Uterus (tissue), 3 donors: ENCODE measurements at regions not wholly inside any gene's neighbourhood (a gene's known extent, or its start where the extent isn't known, plus 50 kb on each side); places are given as distances from the start of the nearest gene placed in this dataset.

ENCODE experiments used
- DNase-seq, 2 donors: peaks; one replicate each; pipeline ENCODE4 v3.0.0-alpha.2; 2019 to 2020
- H3K27ac ChIP-seq, 2 donors: fragments of 200-600 bp; sonication (generic); 1 replicate in 1 of 2; 2 replicates in 1 of 2; pipeline ENCODE4 v1.5.1; 2016 to 2018
- H3K27me3 ChIP-seq, 2 donors: fragments of 200-600 bp; sonication (generic); one replicate each; pipeline ENCODE4 v1.5.1; 2018 to 2019; ENCODE audit warnings: control low read depth in 1 of 2
- H3K36me3 ChIP-seq, 2 donors: fragments of 200-600 bp; sonication (generic); one replicate each; pipeline ENCODE4 v1.5.1; 2019; ENCODE audit warnings: control low read depth in 1 of 2
- H3K4me1 ChIP-seq, 2 donors: fragments of 200-600 bp; sonication (generic); one replicate each; pipeline ENCODE4 v1.5.1; 2018 to 2019; ENCODE audit warnings: control low read depth in 1 of 2
- H3K4me3 ChIP-seq, 2 donors: fragments of 200-600 bp; sonication (generic); 1 replicate in 1 of 2; 2 replicates in 1 of 2; pipeline ENCODE4 v1.5.1; 2018 to 2019; ENCODE audit warnings: mild to moderate bottlenecking in 1 of 2
- H3K9me3 ChIP-seq, 2 donors: fragments of 200-600 bp; sonication (generic); one replicate each; pipeline ENCODE4 v1.5.1; 2019; ENCODE audit warnings: control low read depth in 1 of 2
- POLR2A ChIP-seq, 2 donors: fragments of 450-650 bp; IDR thresholded peaks; one replicate each; pipeline ENCODE4 v1.6.1; 2016; ENCODE audit warnings: antibody characterized with exemption in 2 of 2, mild to moderate bottlenecking in 1 of 2, moderate library complexity in 1 of 2
- intact Hi-C: fragments of 100-400 bp; cut with DNase I; formaldehyde crosslinking; loops from one replicate; pipeline ENCODE4 v1.15.1; 2023; ENCODE audit warnings: low total_unique reads
- TF ChIP-seq, protein P1 (sequence below), 4 experiments: fragments of 200-600 bp in 2 of 4; fragments of 450-650 bp in 2 of 4; sonication (generic) in 2 of 4; IDR thresholded peaks; one replicate each; pipeline ENCODE4 v1.5.1; 2016 to 2019; ENCODE audit warnings: antibody characterized with exemption in 4 of 4, mild to moderate bottlenecking in 2 of 4, moderate library complexity in 1 of 4
- donor health status: DM: yes; HTN: yes; CAD: no.

DNA sequence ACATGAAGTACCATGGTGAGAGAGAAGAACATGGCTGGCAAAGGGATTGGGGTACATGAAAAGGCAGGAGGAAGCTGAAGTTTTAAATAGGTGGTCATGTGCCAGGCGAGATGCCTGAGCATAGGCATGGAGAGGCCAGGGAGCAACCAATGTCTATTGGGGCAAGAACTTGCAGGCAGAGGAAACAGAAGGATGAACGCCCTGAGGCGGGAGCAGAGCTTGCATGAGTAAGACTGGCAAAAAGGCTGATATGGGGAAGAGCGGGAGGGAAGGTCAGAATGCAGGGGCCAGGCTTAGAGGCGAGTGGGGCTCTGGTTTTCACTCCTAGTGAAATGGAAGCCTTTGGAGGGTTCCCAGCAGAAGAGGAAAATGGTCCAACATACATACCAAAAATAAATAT is 52.5 kb upstream of the VSTM5 start:
- no peak overlapping the region for H3K4me3 ChIP-seq
- no peaks in the 10 kb centered on the region for H3K4me1 ChIP-seq
- no peak for DNase-seq
- H3K9me3 ChIP-seq, result no peaks in the 10 kb centered on the region
- intact Hi-C loops, result no loop called here
- no peak for TF ChIP-seq POLR2A (IDR thresholded peaks at IDR 0.05)
- TF ChIP-seq, protein P1, sequence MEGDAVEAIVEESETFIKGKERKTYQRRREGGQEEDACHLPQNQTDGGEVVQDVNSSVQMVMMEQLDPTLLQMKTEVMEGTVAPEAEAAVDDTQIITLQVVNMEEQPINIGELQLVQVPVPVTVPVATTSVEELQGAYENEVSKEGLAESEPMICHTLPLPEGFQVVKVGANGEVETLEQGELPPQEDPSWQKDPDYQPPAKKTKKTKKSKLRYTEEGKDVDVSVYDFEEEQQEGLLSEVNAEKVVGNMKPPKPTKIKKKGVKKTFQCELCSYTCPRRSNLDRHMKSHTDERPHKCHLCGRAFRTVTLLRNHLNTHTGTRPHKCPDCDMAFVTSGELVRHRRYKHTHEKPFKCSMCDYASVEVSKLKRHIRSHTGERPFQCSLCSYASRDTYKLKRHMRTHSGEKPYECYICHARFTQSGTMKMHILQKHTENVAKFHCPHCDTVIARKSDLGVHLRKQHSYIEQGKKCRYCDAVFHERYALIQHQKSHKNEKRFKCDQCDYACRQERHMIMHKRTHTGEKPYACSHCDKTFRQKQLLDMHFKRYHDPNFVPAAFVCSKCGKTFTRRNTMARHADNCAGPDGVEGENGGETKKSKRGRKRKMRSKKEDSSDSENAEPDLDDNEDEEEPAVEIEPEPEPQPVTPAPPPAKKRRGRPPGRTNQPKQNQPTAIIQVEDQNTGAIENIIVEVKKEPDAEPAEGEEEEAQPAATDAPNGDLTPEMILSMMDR (IDR thresholded peaks at IDR 0.05), result no peak
- H3K36me3 ChIP-seq, result no peaks in the 10 kb centered on the region
- H3K27me3 ChIP-seq, result no peaks in the 10 kb centered on the region
- H3K27ac ChIP-seq, result no peak overlapping the region

DNA sequence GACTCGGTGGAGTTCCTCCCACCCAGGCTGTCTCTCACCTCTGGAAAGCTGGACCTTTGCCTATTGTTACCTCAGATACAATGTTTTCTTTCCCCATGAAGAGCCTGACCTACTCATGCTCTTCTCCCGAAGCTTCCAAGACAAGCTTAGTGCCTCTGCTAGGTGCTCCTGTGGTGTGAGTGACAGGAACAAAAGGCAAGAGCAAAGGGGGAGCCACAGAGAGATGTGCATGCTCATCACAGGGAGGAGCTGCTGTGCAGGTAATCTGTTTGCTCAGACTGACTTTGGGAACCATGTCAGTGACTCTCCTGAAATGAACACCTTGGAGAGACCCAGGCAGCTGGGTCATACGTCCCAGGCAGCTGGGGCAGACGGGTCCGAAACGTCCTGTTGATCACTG is 53.6 kb upstream of the VSTM5 start:
- no peak for TF ChIP-seq POLR2A (IDR thresholded peaks at IDR 0.05)
- TF ChIP-seq, protein P1 (IDR thresholded peaks at IDR 0.05), result no peak
- Histone ChIP-seq H3K27ac (no peak overlapping the region), H3K36me3 (no peaks in the 10 kb centered on the region), H3K9me3 (no peaks in the 10 kb centered on the region), H3K4me1 (no peaks in the 10 kb centered on the region), H3K27me3 (no peaks in the 10 kb centered on the region), H3K4me3 (no peak overlapping the region)
- DNase-seq, result no peak
- intact Hi-C loops, result no loop called here

DNA sequence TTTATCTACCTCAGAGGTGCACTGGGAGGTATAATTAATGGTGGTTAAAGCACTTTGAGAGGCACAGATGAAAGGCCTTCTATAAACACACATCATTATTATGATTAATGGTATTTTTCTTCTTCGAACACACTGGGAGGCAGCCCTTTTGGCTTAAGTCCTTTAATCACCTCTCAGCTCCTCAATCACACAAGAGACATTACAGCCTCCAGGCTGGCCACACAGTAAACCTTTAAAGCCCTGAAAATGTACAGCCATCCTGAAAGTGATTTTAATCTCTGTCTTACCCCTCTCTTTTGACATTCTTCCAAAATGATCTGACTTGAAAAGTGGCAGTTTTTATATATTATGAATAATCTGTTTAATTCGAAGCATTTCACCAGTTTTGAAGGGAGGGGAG is 54.3 kb upstream of the VSTM5 start:
- intact Hi-C loops, result no loop called here
- H3K9me3 ChIP-seq, result no peaks in the 10 kb centered on the region
- H3K27ac ChIP-seq, result no peak overlapping the region
- no peak for TF ChIP-seq POLR2A (IDR thresholded peaks at IDR 0.05)
- TF ChIP-seq, protein P1 (IDR thresholded peaks at IDR 0.05), result no peak
- H3K27me3 ChIP-seq, result no peaks in the 10 kb centered on the region
- no peaks in the 10 kb centered on the region for H3K36me3 ChIP-seq
- no peak for DNase-seq
- no peak overlapping the region for H3K4me3 ChIP-seq
- H3K4me1 ChIP-seq, result no peaks in the 10 kb centered on the region

DNA sequence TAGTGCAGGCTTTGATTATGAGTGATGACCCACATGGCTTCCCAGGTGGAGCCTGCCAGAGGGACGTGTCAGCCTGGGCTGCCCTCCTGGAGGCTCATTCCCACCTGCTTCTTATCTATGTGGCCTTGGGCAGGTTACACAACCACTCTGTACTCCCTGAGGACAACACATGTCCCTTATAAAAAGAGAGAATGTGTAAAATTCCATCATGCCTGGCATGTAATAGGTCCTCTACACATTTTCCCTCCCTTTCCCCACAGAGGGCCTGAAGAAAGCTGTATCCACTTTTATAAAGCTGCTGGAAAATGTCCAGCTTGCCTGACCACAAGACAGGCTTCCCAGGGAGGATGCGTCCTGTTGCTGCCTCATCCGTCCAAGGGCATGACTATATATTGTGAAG is 55.0 kb upstream of the VSTM5 start:
- no peaks in the 10 kb centered on the region for H3K27me3 ChIP-seq
- no peaks in the 10 kb centered on the region for H3K4me1 ChIP-seq
- H3K9me3 ChIP-seq, result no peaks in the 10 kb centered on the region
- no peak overlapping the region for H3K4me3 ChIP-seq
- intact Hi-C loops, result no loop called here
- no peak for DNase-seq
- no peak overlapping the region for H3K27ac ChIP-seq
- TF ChIP-seq, protein P1 (IDR thresholded peaks at IDR 0.05), result no peak
- no peak for TF ChIP-seq POLR2A (IDR thresholded peaks at IDR 0.05)
- no peaks in the 10 kb centered on the region for H3K36me3 ChIP-seq

DNA sequence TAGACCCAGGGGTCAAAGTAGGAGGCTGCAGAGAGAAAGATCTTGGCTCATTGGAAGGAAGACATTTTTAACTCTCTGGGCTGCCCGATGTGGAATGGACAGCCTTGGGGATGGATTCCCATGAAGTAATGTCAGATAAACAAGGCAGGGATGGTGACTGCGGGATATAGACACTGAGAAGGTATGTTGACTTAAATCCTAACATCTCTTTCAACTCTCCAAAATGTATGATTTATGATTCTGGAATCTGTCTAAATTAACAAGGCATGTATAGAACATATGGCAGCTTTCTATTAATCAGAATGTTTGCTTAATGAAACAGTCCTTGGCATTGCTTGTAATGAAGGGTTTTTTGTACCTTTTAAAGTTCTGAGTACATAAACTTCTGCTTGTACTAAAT is 56.1 kb upstream of the VSTM5 start:
- Histone ChIP-seq H3K4me3 (no peak overlapping the region), H3K36me3 (no peaks in the 10 kb centered on the region), H3K4me1 (no peaks in the 10 kb centered on the region), H3K27me3 (no peaks in the 10 kb centered on the region), H3K9me3 (no peaks in the 10 kb centered on the region), H3K27ac (no peak overlapping the region)
- no peak for DNase-seq
- intact Hi-C loops, result no loop called here
- TF ChIP-seq POLR2A (IDR thresholded peaks at IDR 0.05), result no peak
- TF ChIP-seq, protein P1 (IDR thresholded peaks at IDR 0.05), result no peak
